ENCODE measurements at regions not wholly inside any gene's neighbourhood (a gene's known extent, or its start where the extent isn't known, plus 50 kb on each side); places are given as distances from the start of the nearest gene placed in this dataset.
"Not testable (repeated sequence)": the region's sequence is repeated elsewhere in the genome, so short reads cannot be mapped to it uniquely, and the experiment has no call there.

DNA sequence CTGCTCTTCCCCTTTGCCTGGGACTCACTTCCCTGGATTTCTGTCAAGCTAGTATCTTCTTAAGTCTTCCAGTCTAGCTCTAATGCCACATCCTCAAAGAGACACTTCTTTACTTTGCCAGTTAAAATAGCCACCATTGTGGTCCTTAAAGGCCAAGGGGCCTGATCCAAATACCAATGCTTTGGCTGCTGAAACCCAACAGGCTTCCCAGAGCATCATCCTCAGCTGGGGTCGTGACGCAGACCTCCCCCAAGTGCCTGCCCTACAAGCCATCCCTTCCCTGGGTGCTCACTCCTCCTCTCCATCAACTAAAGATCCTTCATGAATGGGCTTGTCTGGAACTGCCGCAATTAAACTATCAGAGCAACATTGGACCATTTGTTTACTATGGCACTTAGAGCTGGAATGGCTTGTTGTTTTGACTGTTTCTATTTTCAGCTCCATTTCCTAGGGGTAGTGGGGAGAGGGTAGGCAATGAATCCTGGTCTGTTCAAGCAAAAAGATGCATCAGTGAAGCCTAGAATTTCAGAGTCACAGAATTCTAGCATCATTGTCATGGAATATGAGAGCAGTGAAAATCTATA is 79.6 kb upstream of the SIRPA start:
- peaks cover 46% of the 10 kb centered on the region for H3K4me1 ChIP-seq (ENCODE audit: control insufficient read depth, insufficient read depth, low read length)
- no peak overlapping the region for H3K9ac ChIP-seq (ENCODE audit: low read length)
- no peak for DNase-seq (ENCODE audit: low read depth)
- H3K27me3 ChIP-seq (replicated peaks; ENCODE audit: control insufficient read depth, insufficient read depth, low read length), result no peaks in the 10 kb centered on the region
- H3K4me3 ChIP-seq (ENCODE audit: low read length), result no peak overlapping the region
- H3K36me3 ChIP-seq (ENCODE audit: control insufficient read depth, insufficient read depth, low read length, severe bottlenecking), result no peaks in the 10 kb centered on the region
- no peaks in the 10 kb centered on the region for H3K9me3 ChIP-seq (ENCODE audit: control insufficient read depth, low read length)

DNA sequence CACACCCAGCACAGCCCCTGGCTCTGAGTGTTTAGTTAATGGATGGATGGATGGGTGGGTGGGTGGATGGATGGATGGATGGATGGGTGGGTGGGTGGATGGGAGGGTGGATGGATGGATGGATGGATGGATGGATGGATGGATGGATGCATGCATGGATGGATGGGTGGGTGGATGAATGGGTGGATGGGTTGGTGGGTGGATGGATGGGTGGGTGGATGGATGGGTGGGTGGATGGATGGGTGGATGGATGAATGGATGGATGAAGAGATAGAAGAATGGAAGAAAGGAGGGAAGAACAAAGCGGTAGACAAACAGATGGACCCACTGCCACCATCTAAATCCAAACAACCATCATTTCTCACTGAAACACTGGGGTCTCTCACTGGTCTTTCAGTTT is 80.3 kb upstream of the SIRPA start:
- H3K4me1 ChIP-seq (ENCODE audit: control insufficient read depth, insufficient read depth, low read length), result peaks cover 53% of the 10 kb centered on the region
- not testable (repeated sequence) for H3K36me3 ChIP-seq (ENCODE audit: control insufficient read depth, insufficient read depth, low read length, severe bottlenecking); H3K4me3 ChIP-seq (ENCODE audit: low read length); H3K9me3 ChIP-seq (ENCODE audit: control insufficient read depth, low read length); H3K9ac ChIP-seq (ENCODE audit: low read length); DNase-seq (ENCODE audit: low read depth); H3K27me3 ChIP-seq (replicated peaks; ENCODE audit: control insufficient read depth, insufficient read depth, low read length)

GRCh38 chr20:1813674-1814635 is 81.3 kb upstream of the SIRPA start:
- DNase-seq (ENCODE audit: low read depth), result no peak
- no peaks in the 10 kb centered on the region for H3K27me3 ChIP-seq (replicated peaks; ENCODE audit: control insufficient read depth, insufficient read depth, low read length)
- no peaks in the 10 kb centered on the region for H3K9me3 ChIP-seq (ENCODE audit: control insufficient read depth, low read length)
- no peak overlapping the region for H3K4me3 ChIP-seq (ENCODE audit: low read length)
- H3K4me1 ChIP-seq (ENCODE audit: control insufficient read depth, insufficient read depth, low read length), result peaks cover 61% of the 10 kb centered on the region
- H3K36me3 ChIP-seq (ENCODE audit: control insufficient read depth, insufficient read depth, low read length, severe bottlenecking), result no peaks in the 10 kb centered on the region
- no peak overlapping the region for H3K9ac ChIP-seq (ENCODE audit: low read length)

DNA sequence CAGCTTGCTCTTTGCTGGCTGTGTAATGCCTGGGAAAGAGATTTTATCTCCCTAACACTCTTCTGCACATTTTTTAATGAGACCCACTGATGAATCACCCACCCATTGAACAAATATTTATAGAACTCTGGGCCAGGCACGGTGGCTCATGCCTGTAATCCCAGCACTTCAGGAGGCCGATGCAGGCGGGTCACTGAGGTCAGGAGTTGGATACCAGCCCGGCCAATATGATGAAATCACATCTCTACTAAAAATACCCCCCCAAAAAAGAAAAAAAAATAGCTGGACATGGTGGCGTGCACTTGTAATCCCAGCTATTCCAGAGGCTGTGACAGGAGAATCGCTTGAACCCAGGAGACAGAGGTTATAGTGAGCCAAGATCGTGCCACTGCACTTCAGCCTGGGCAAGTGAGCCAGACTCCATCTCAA is 82.1 kb upstream of the SIRPA start:
- H3K36me3 ChIP-seq (ENCODE audit: control insufficient read depth, insufficient read depth, low read length, severe bottlenecking), result no peaks in the 10 kb centered on the region
- no peak overlapping the region for H3K9ac ChIP-seq (ENCODE audit: low read length)
- peaks cover 63% of the 10 kb centered on the region for H3K4me1 ChIP-seq (ENCODE audit: control insufficient read depth, insufficient read depth, low read length)
- no peaks in the 10 kb centered on the region for H3K9me3 ChIP-seq (ENCODE audit: control insufficient read depth, low read length)
- H3K27me3 ChIP-seq (replicated peaks; ENCODE audit: control insufficient read depth, insufficient read depth, low read length), result no peaks in the 10 kb centered on the region
- no peak overlapping the region for H3K4me3 ChIP-seq (ENCODE audit: low read length)
- peak; percentile 85 for DNase-seq (ENCODE audit: low read depth)

DNA sequence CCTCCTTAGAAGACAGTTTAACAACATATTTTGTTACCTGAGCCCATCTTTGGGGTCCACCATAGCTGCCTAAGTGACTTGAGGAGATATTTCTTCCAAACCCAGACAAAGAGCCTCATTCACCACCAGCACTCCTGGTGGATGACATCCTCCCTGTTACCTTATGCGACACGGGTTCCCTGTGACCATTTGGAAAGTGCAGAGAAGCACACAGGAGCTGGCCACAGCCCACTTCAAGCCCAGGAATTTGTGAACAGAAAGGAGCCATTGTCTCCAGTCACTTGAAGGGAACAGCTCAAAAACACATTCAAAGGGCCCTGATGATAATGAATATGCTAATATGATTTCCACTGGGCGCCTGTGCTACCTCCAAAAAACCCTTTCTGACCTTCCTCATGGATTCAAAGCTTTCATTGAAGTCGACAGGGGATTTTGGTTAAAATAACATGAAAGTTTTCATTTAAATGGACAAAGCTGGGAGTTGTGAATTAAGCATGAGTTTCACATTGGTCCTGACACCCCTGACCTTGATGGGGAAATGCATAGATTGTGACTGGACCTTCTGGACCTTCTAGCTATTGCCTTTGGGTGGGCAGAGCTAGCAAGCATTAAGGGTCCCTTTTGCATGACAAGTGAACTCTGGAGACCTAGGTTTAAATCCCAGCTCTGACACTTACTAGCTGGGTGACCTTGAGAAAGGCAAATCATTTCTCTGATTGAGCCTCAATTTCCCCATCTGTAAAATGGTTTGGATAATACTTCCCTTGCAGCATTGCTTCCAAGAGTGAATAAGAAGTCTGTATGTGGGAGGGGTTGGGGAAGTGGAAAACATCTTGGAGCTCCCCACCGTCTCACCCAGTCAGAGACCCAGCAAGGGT is 83.3 kb upstream of the SIRPA start:
- Histone ChIP-seq H3K4me1 (ENCODE audit: control insufficient read depth, insufficient read depth, low read length) (peaks cover 58% of the 10 kb centered on the region), H3K9ac (ENCODE audit: low read length) (no peak overlapping the region), H3K9me3 (ENCODE audit: control insufficient read depth, low read length) (no peaks in the 10 kb centered on the region), H3K4me3 (ENCODE audit: low read length) (no peak overlapping the region), H3K27me3 (replicated peaks; ENCODE audit: control insufficient read depth, insufficient read depth, low read length) (no peaks in the 10 kb centered on the region), H3K36me3 (ENCODE audit: control insufficient read depth, insufficient read depth, low read length, severe bottlenecking) (no peaks in the 10 kb centered on the region)
- DNase-seq (ENCODE audit: low read depth), result no peak

DNA sequence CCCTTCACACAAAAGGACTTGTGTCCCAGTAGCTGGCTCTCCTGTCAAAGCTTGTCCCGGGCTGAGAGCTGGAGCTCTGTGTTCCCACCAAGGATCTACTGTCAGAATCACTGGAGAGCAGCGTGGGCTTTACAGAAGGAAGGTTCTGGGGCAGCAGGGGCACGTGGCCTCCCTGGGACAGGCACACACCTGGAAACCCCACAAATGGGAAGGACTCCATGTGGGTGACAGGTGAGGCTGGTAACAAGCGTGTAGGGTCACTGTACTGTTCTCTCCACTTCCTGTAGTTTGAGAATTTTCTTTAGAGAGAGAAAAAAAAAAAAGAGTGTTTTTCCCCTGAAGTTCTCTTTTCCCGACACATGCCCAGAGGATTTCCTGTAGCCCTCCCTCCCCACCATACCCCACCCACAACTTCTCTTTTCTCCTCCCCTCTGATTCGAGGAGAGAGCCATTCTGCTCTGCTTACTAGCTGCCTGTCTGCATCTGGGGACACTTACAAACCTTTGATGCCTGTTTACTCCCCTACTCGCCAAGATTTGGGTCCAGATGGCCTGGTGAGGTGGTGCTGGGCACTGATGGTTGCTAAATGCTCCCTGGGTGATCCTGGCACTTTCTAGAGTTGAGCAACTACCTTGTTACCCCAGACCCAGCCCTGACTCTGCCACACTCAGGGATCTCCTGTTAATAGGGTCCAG is 84.1 kb upstream of the SIRPA start:
- no peaks in the 10 kb centered on the region for H3K27me3 ChIP-seq (replicated peaks; ENCODE audit: control insufficient read depth, insufficient read depth, low read length)
- H3K9ac ChIP-seq (ENCODE audit: low read length), result no peak overlapping the region
- DNase-seq (ENCODE audit: low read depth), result peak; percentile 51
- no peaks in the 10 kb centered on the region for H3K9me3 ChIP-seq (ENCODE audit: control insufficient read depth, low read length)
- no peak overlapping the region for H3K4me3 ChIP-seq (ENCODE audit: low read length)
- H3K4me1 ChIP-seq (ENCODE audit: control insufficient read depth, insufficient read depth, low read length), result peaks cover 50% of the 10 kb centered on the region
- H3K36me3 ChIP-seq (ENCODE audit: control insufficient read depth, insufficient read depth, low read length, severe bottlenecking), result no peaks in the 10 kb centered on the region

- Histone ChIP-seq H3K4me3 (ENCODE audit: low read length) (no peak overlapping the region), H3K9ac (ENCODE audit: low read length) (no peak overlapping the region), H3K9me3 (ENCODE audit: control insufficient read depth, low read length) (no peaks in the 10 kb centered on the region), H3K27me3 (replicated peaks; ENCODE audit: control insufficient read depth, insufficient read depth, low read length) (no peaks in the 10 kb centered on the region), H3K4me1 (ENCODE audit: control insufficient read depth, insufficient read depth, low read length) (peaks cover 47% of the 10 kb centered on the region), H3K36me3 (ENCODE audit: control insufficient read depth, insufficient read depth, low read length, severe bottlenecking) (no peaks in the 10 kb centered on the region)
- no peak for DNase-seq (ENCODE audit: low read depth)
These were observed 84.7 kb upstream of the SIRPA start for GRCh38 chr20:1810572-1810925.

- Histone ChIP-seq H3K4me1 (ENCODE audit: control insufficient read depth, insufficient read depth, low read length) (peaks cover 47% of the 10 kb centered on the region), H3K36me3 (ENCODE audit: control insufficient read depth, insufficient read depth, low read length, severe bottlenecking) (no peaks in the 10 kb centered on the region), H3K4me3 (ENCODE audit: low read length) (no peak overlapping the region), H3K9me3 (ENCODE audit: control insufficient read depth, low read length) (no peaks in the 10 kb centered on the region), H3K9ac (ENCODE audit: low read length) (no peak overlapping the region), H3K27me3 (replicated peaks; ENCODE audit: control insufficient read depth, insufficient read depth, low read length) (no peaks in the 10 kb centered on the region)
- DNase-seq (ENCODE audit: low read depth), result peak; percentile 42
These were observed 85.3 kb upstream of the SIRPA start for GRCh38 chr20:1809611-1810510.

DNA sequence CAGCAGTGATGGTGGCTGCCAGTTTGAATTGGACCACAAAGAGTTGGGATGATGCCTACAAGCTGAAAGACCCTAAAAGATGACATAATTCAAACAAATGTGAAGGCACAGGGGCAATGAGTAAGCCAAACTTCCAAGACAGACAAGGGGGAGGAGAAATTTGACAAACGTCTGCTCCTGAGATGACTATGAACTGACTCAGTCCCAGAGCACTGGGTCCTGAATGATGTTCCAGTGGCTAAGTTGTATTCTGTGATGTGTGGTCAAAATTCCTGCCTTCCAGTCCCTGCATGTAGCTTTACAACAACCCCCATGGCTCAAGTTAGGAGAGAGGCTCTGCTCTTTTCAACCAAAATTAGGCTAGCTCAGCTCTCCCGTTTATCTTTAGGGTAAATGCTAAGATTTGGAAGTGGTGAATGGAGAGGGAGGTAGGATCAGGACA is 86.1 kb upstream of the SIRPA start:
- Histone ChIP-seq H3K9me3 (ENCODE audit: control insufficient read depth, low read length) (no peaks in the 10 kb centered on the region), H3K36me3 (ENCODE audit: control insufficient read depth, insufficient read depth, low read length, severe bottlenecking) (no peaks in the 10 kb centered on the region), H3K4me3 (ENCODE audit: low read length) (no peak overlapping the region), H3K4me1 (ENCODE audit: control insufficient read depth, insufficient read depth, low read length) (peaks cover 47% of the 10 kb centered on the region), H3K27me3 (replicated peaks; ENCODE audit: control insufficient read depth, insufficient read depth, low read length) (no peaks in the 10 kb centered on the region), H3K9ac (ENCODE audit: low read length) (no peak overlapping the region)
- peak; percentile 52 for DNase-seq (ENCODE audit: low read depth)

DNA sequence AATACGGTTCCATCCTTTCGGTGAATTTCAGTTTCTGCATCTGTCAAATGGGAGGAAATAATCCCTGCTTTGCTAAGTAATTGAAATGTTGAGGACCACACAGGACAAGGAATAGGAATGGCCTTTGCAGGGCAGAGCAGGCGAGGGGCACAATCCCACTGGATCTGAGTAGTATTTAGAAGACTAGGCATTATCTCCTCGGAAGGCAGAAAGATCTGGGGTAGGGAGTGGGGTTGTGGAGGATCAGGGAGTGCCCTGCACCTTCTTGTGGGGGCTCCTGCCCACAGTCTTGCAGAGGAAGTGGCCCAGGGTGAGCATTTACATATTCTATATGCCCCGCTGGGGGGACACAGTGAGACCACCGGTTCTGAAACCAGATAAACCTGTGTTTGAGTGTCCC is 87.1 kb upstream of the SIRPA start:
- no peak for DNase-seq (ENCODE audit: low read depth)
- Histone ChIP-seq H3K27me3 (replicated peaks; ENCODE audit: control insufficient read depth, insufficient read depth, low read length) (no peaks in the 10 kb centered on the region), H3K36me3 (ENCODE audit: control insufficient read depth, insufficient read depth, low read length, severe bottlenecking) (no peaks in the 10 kb centered on the region), H3K9ac (ENCODE audit: low read length) (no peak overlapping the region), H3K9me3 (ENCODE audit: control insufficient read depth, low read length) (no peaks in the 10 kb centered on the region), H3K4me1 (ENCODE audit: control insufficient read depth, insufficient read depth, low read length) (peaks cover 39% of the 10 kb centered on the region), H3K4me3 (ENCODE audit: low read length) (no peak overlapping the region)

Measured in adipocyte (in vitro differentiated cells).